MM.1S (cell line): ENCODE measurements at regions not wholly inside any gene's neighbourhood (a gene's known extent, or its start where the extent isn't known, plus 50 kb on each side); places are given as distances from the start of the nearest gene placed in this dataset.

Source experiments
- DNase-seq: peaks from one replicate; pipeline ENCODE4 v3.0.0-alpha.2; 2015
- H2AFZ ChIP-seq: fragments of 300-600 bp; sonication (generic); 2 replicates; pipeline ENCODE4 v1.6.0; 2016; ENCODE audit warnings: antibody characterized with exemption, low read length
- H3F3A ChIP-seq: fragments of 300-600 bp; sonication (generic); 2 replicates; pipeline ENCODE4 v1.6.1; 2016; ENCODE audit warnings: mild to moderate bottlenecking, antibody characterized with exemption, low read length, moderate library complexity, mixed read lengths; ENCODE audit not compliant: insufficient read depth
- H3K27ac ChIP-seq: fragments of 300-600 bp; sonication (generic); 2 replicates; pipeline ENCODE4 v1.5.1; 2016; ENCODE audit warnings: mild to moderate bottlenecking, low read length
- H3K27me3 ChIP-seq: fragments of 300-600 bp; sonication (generic); replicated peaks from 2 replicates; pipeline ENCODE4 v1.6.0; 2016; ENCODE audit warnings: low read length; ENCODE audit not compliant: insufficient read depth
- H3K36me3 ChIP-seq: fragments of 300-600 bp; sonication (generic); replicated peaks from 2 replicates; pipeline ENCODE4 v1.6.1; 2016; ENCODE audit warnings: mild to moderate bottlenecking, low read length, mixed read lengths; ENCODE audit not compliant: insufficient read depth
- H3K4me1 ChIP-seq: fragments of 300-600 bp; sonication (generic); 2 replicates; pipeline ENCODE4 v1.6.1; 2016; ENCODE audit warnings: low read length, mixed read lengths
- H3K4me2 ChIP-seq: fragments of 300-600 bp; sonication (generic); 2 replicates; pipeline ENCODE4 v1.6.0; 2016; ENCODE audit warnings: low read depth, low read length
- H3K4me3 ChIP-seq: fragments of 300-600 bp; sonication (generic); 2 replicates; pipeline ENCODE4 v1.5.1; 2016; ENCODE audit warnings: low read length, mixed read lengths
- H3K79me2 ChIP-seq: fragments of 300-600 bp; sonication (generic); 2 replicates; pipeline ENCODE4 v1.6.1; 2016; ENCODE audit warnings: mixed run types, low read length, mixed read lengths
- H3K9ac ChIP-seq: fragments of 300-600 bp; sonication (generic); 2 replicates; pipeline ENCODE4 v1.6.1; 2016; ENCODE audit warnings: low read length, mixed read lengths
- H3K9me2 ChIP-seq: fragments of 300-600 bp; sonication (generic); replicated peaks from 2 replicates; pipeline ENCODE4 v1.6.1; 2016; ENCODE audit warnings: mild to moderate bottlenecking, low read length, mixed read lengths; ENCODE audit not compliant: insufficient read depth
- H3K9me3 ChIP-seq: fragments of 300-600 bp; sonication (generic); replicated peaks from 2 replicates; pipeline ENCODE4 v1.6.1; 2016; ENCODE audit warnings: mild to moderate bottlenecking, low read length, mixed read lengths; ENCODE audit not compliant: insufficient read depth
- H4K20me1 ChIP-seq: fragments of 300-600 bp; sonication (generic); 2 replicates; pipeline ENCODE4 v1.6.1; 2016; ENCODE audit warnings: mild to moderate bottlenecking, low read length, moderate library complexity, mixed read lengths; ENCODE audit not compliant: insufficient read depth
- CTCF ChIP-seq: fragments of 300-600 bp; sonication (generic); IDR thresholded peaks from 2 replicates; pipeline ENCODE4 v1.5.1; 2016; ENCODE audit warnings: antibody characterized with exemption, low read length, mixed read lengths
- EZH2 ChIP-seq: fragments of 300-600 bp; sonication (generic); optimal IDR thresholded peaks from 2 replicates; pipeline ENCODE3; 2017; ENCODE audit warnings: low read depth, mild to moderate bottlenecking, antibody characterized with exemption, low read length, mixed read lengths
- EZH2phosphoT487 ChIP-seq: fragments of 300-600 bp; sonication (generic); IDR thresholded peaks from 2 replicates; pipeline ENCODE4 v1.6.1; 2018; ENCODE audit warnings: antibody characterized with exemption, low read length

- Histone ChIP-seq H4K20me1 (no peaks in the 10 kb centered on the region), H3K4me3 (no peak overlapping the region), H3K9ac (no peak overlapping the region), H3K79me2 (no peaks in the 10 kb centered on the region), H3K4me2 (no peak overlapping the region), H3K36me3 (no peaks in the 10 kb centered on the region), H3F3A (no peaks in the 10 kb centered on the region), H2AFZ (no peak overlapping the region), H3K27me3 (no peaks in the 10 kb centered on the region), H3K4me1 (no peaks in the 10 kb centered on the region), H3K9me2 (no peaks in the 10 kb centered on the region), H3K9me3 (no peaks in the 10 kb centered on the region), H3K27ac (no peak overlapping the region)
- no peak for TF ChIP-seq EZH2phosphoT487
- no peak for TF ChIP-seq EZH2
- TF ChIP-seq CTCF = no peak
- DNase-seq = no peak
Observed at GRCh38 chr13:99663908-99664307, 162.6 kb downstream of the TM9SF2 start.

- no peak for DNase-seq
- H3K9me3 ChIP-seq = no peaks in the 10 kb centered on the region
- H3K36me3 ChIP-seq = no peaks in the 10 kb centered on the region
- H3K4me1 ChIP-seq = no peaks in the 10 kb centered on the region
- H3K9me2 ChIP-seq = no peaks in the 10 kb centered on the region
- H3K27ac ChIP-seq = no peak overlapping the region
- H4K20me1 ChIP-seq = no peaks in the 10 kb centered on the region
- no peak overlapping the region for H3K4me2 ChIP-seq
- no peak overlapping the region for H2AFZ ChIP-seq
- no peaks in the 10 kb centered on the region for H3K27me3 ChIP-seq
- TF ChIP-seq EZH2phosphoT487 (no peak), EZH2 (no peak), CTCF (no peak)
- no peaks in the 10 kb centered on the region; the same call in 1 of the 2 replicates for H3F3A ChIP-seq
- no peaks in the 10 kb centered on the region for H3K79me2 ChIP-seq
- no peak overlapping the region for H3K9ac ChIP-seq
- no peak overlapping the region for H3K4me3 ChIP-seq
Observed at GRCh38 chr13:99663185-99663825, 162.0 kb downstream of the TM9SF2 start.

- H3K27ac ChIP-seq = no peak overlapping the region
- DNase-seq = no peak
- no peaks in the 10 kb centered on the region for H3K27me3 ChIP-seq
- H4K20me1 ChIP-seq = no peaks in the 10 kb centered on the region
- no peaks in the 10 kb centered on the region for H3K9me2 ChIP-seq
- no peak overlapping the region for H3K9ac ChIP-seq
- no peak overlapping the region for H3K4me3 ChIP-seq
- H3K79me2 ChIP-seq = no peaks in the 10 kb centered on the region
- no peaks in the 10 kb centered on the region for H3K4me1 ChIP-seq
- no peak overlapping the region for H2AFZ ChIP-seq
- H3K36me3 ChIP-seq = no peaks in the 10 kb centered on the region
- H3K4me2 ChIP-seq = no peak overlapping the region
- H3F3A ChIP-seq = no peaks in the 10 kb centered on the region; the same call in 1 of the 2 replicates
- TF ChIP-seq CTCF (no peak), EZH2phosphoT487 (no peak), EZH2 (no peak)
- H3K9me3 ChIP-seq = no peaks in the 10 kb centered on the region
Observed at GRCh38 chr13:99662678-99663077, 161.4 kb downstream of the TM9SF2 start.
